Esophagus muscularis mucosa (tissue), 3 donors: ENCODE measurements at regions not wholly inside any gene's neighbourhood (a gene's known extent, or its start where the extent isn't known, plus 50 kb on each side); places are given as distances from the start of the nearest gene placed in this dataset.

Experiments
- CTCF ChIP-seq, 3 experiments: fragments of 200-600 bp in 2 of 3; fragments of 450-650 bp in 1 of 3; sonication (generic) in 2 of 3; IDR thresholded peaks; one replicate each; pipeline ENCODE4 v1.5.1; 2017 to 2019; ENCODE audit warnings: antibody characterized with exemption in 3 of 3, mild to moderate bottlenecking in 2 of 3, moderate library complexity in 1 of 3
- POLR2A ChIP-seq: fragments of 450-650 bp; IDR thresholded peaks from one replicate; pipeline ENCODE4 v1.6.1; 2017; ENCODE audit warnings: antibody characterized with exemption, moderate library complexity, mild to moderate bottlenecking, low read depth
- POLR2AphosphoS5 ChIP-seq, 2 donors: sonication (generic); formaldehyde crosslinking; IDR thresholded peaks; one replicate each; pipeline ENCODE4 v1.6.1; 2017; ENCODE audit warnings: antibody characterized with exemption in 2 of 2

- TF ChIP-seq POLR2A (no peak), CTCF (IDR thresholded peaks at IDR 0.05) (no peak), POLR2AphosphoS5 (IDR thresholded peaks at IDR 0.05) (no peak)
Observed at GRCh38 chr2:145044491-145044890, 524.6 kb upstream of the ZEB2 start.
